GM23338 (cell line): ENCODE measurements at regions not wholly inside any gene's neighbourhood (a gene's known extent, or its start where the extent isn't known, plus 50 kb on each side); places are given as distances from the start of the nearest gene placed in this dataset.

Source experiments
- ATAC-seq: fragments of 200-7000 bp; cut with Tn5 transposase; 3 replicates; pipeline ENCODE4 v1.9.1; 2020
- DNase-seq: peaks from one replicate; pipeline ENCODE4 v3.0.0-alpha.2; 2015; ENCODE audit warnings: low spot score
- H2AFZ ChIP-seq: fragments of 200-600 bp; sonication (generic); 2 replicates; pipeline ENCODE4 v1.8.0; 2016; ENCODE audit warnings: antibody characterized with exemption, mild to moderate bottlenecking, moderate library complexity
- H3F3A ChIP-seq: fragments of 200-600 bp; sonication (generic); replicated peaks from 2 replicates; pipeline ENCODE4 v1.8.0; 2017; ENCODE audit warnings: antibody characterized with exemption, mixed run types, low read depth
- H3K27ac ChIP-seq: fragments of 200-600 bp; sonication (generic); 2 replicates; pipeline ENCODE4 v1.6.1; 2016; ENCODE audit warnings: low read depth
- H3K27me3 ChIP-seq: fragments of 200-600 bp; sonication (generic); 2 replicates; pipeline ENCODE4 v1.8.0; 2016; ENCODE audit warnings: mild to moderate bottlenecking, mixed run types, moderate library complexity; ENCODE audit not compliant: insufficient read depth
- H3K36me3 ChIP-seq: fragments of 200-600 bp; sonication (generic); 2 replicates; pipeline ENCODE4 v1.8.0; 2016; ENCODE audit warnings: mild to moderate bottlenecking; ENCODE audit not compliant: insufficient read depth
- H3K4me1 ChIP-seq: fragments of 200-600 bp; sonication (generic); 2 replicates; pipeline ENCODE4 v1.8.0; 2016; ENCODE audit warnings: mild to moderate bottlenecking, moderate library complexity; ENCODE audit not compliant: insufficient read depth
- H3K4me2 ChIP-seq: fragments of 200-600 bp; sonication (generic); 2 replicates; pipeline ENCODE4 v1.7.1; 2017; ENCODE audit warnings: mixed run types
- H3K4me3 ChIP-seq: fragments of 200-600 bp; sonication (generic); 2 replicates; pipeline ENCODE4 v1.6.1; 2016; ENCODE audit warnings: mixed run types
- H3K79me2 ChIP-seq: fragments of 200-600 bp; sonication (generic); replicated peaks from 2 replicates; pipeline ENCODE4 v1.8.0; 2017; ENCODE audit warnings: mild to moderate bottlenecking; ENCODE audit not compliant: insufficient read depth
- H3K9me2 ChIP-seq: fragments of 200-600 bp; sonication (generic); 2 replicates; pipeline ENCODE4 v1.8.0; 2017; ENCODE audit not compliant: insufficient read depth
- H4K20me1 ChIP-seq: fragments of 200-600 bp; sonication (generic); replicated peaks from 2 replicates; pipeline ENCODE4 v1.8.0; 2017; ENCODE audit warnings: mild to moderate bottlenecking; ENCODE audit not compliant: insufficient read depth
- H3K27ac Mint-ChIP-seq: 2 replicates; pipeline ENCODE4 v1.8.0; 2020; ENCODE audit warnings: inconsistent platforms, mild to moderate bottlenecking, moderate library complexity, mixed read lengths
- H3K27me3 Mint-ChIP-seq: 3 replicates; pipeline ENCODE4 v1.8.0; 2022; ENCODE audit warnings: low read depth, mild to moderate bottlenecking, moderate library complexity, mixed read lengths, inconsistent platforms; ENCODE audit not compliant: insufficient read depth, poor library complexity
- H3K36me3 Mint-ChIP-seq: 3 replicates; pipeline ENCODE4 v1.8.0; 2021; ENCODE audit warnings: low read depth, mild to moderate bottlenecking, inconsistent platforms, moderate library complexity, mixed read lengths
- H3K4me1 Mint-ChIP-seq: 3 replicates; pipeline ENCODE4 v1.8.0; 2020; ENCODE audit warnings: mild to moderate bottlenecking, inconsistent platforms, mixed read lengths
- H3K4me3 Mint-ChIP-seq: 3 replicates; pipeline ENCODE4 v1.8.0; 2021; ENCODE audit warnings: moderate library complexity, mild to moderate bottlenecking, inconsistent platforms, mixed read lengths
- H3K9me3 Mint-ChIP-seq: 3 replicates; pipeline ENCODE4 v1.8.0; 2020; ENCODE audit warnings: moderate library complexity, mild to moderate bottlenecking, inconsistent platforms, mixed read lengths
- CREB1 ChIP-seq: fragments of 250-450 bp; sonication (Bioruptor Pico); IDR thresholded peaks from 2 replicates; pipeline ENCODE4 v1.5.0; 2020; ENCODE audit warnings: low read depth, mild to moderate bottlenecking, moderate library complexity
- EZH2 ChIP-seq: fragments of 200-600 bp; sonication (generic); IDR thresholded peaks from one replicate; pipeline ENCODE4 v1.8.0; 2017; ENCODE audit warnings: antibody characterized with exemption, mild to moderate bottlenecking, low read depth; ENCODE audit not compliant: unreplicated experiment
- EZH2phosphoT487 ChIP-seq: fragments of 200-600 bp; sonication (generic); IDR thresholded peaks from one replicate; pipeline ENCODE4 v1.8.1; 2018; ENCODE audit warnings: antibody characterized with exemption; ENCODE audit not compliant: unreplicated experiment
- JUNB ChIP-seq: IDR thresholded peaks from one replicate; pipeline ENCODE4 v1.6.1; 2016; ENCODE audit warnings: antibody characterized with exemption; ENCODE audit not compliant: unreplicated experiment
- NANOG ChIP-seq: IDR thresholded peaks from 2 replicates; pipeline ENCODE4 v1.6.1; 2016; ENCODE audit warnings: antibody characterized with exemption, borderline replicate concordance
- STAT1 ChIP-seq: IDR thresholded peaks from one replicate; pipeline ENCODE4 v1.6.1; 2016; ENCODE audit warnings: antibody characterized with exemption; ENCODE audit not compliant: unreplicated experiment
- ZNF331 ChIP-seq: fragments of 250-450 bp; sonication (Bioruptor Pico); IDR thresholded peaks from 2 replicates; pipeline ENCODE4 v1.5.0; 2020; ENCODE audit warnings: low read depth, mild to moderate bottlenecking, moderate library complexity
- TF ChIP-seq, protein P1 (sequence below): IDR thresholded peaks from 2 replicates; pipeline ENCODE4 v1.6.1; 2016; ENCODE audit warnings: antibody characterized with exemption
- TF ChIP-seq, protein P2 (sequence below): IDR thresholded peaks from one replicate; pipeline ENCODE4 v1.6.1; 2018; ENCODE audit warnings: antibody characterized with exemption; ENCODE audit not compliant: unreplicated experiment
- TF ChIP-seq, protein P3 (sequence below), 2 experiments: fragments of 200-600 bp in 1 of 2; sonication (generic) in 1 of 2; conservative IDR thresholded peaks; 2 replicates each; pipeline versions ENCODE4 v1.5.1 to v1.6.1; 2016 to 2017; ENCODE audit warnings: antibody characterized with exemption in 2 of 2, low read depth in 2 of 2, mild to moderate bottlenecking in 2 of 2, moderate library complexity in 1 of 2

- TF ChIP-seq CREB1 (CRISPR knock-in tag) (no peak), JUNB (no peak), STAT1 (no peak), NANOG (no peak), EZH2phosphoT487 (no peak), EZH2 (no peak)
- TF ChIP-seq, protein P1, sequence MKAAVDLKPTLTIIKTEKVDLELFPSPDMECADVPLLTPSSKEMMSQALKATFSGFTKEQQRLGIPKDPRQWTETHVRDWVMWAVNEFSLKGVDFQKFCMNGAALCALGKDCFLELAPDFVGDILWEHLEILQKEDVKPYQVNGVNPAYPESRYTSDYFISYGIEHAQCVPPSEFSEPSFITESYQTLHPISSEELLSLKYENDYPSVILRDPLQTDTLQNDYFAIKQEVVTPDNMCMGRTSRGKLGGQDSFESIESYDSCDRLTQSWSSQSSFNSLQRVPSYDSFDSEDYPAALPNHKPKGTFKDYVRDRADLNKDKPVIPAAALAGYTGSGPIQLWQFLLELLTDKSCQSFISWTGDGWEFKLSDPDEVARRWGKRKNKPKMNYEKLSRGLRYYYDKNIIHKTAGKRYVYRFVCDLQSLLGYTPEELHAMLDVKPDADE = no peak
- TF ChIP-seq, protein P2, sequence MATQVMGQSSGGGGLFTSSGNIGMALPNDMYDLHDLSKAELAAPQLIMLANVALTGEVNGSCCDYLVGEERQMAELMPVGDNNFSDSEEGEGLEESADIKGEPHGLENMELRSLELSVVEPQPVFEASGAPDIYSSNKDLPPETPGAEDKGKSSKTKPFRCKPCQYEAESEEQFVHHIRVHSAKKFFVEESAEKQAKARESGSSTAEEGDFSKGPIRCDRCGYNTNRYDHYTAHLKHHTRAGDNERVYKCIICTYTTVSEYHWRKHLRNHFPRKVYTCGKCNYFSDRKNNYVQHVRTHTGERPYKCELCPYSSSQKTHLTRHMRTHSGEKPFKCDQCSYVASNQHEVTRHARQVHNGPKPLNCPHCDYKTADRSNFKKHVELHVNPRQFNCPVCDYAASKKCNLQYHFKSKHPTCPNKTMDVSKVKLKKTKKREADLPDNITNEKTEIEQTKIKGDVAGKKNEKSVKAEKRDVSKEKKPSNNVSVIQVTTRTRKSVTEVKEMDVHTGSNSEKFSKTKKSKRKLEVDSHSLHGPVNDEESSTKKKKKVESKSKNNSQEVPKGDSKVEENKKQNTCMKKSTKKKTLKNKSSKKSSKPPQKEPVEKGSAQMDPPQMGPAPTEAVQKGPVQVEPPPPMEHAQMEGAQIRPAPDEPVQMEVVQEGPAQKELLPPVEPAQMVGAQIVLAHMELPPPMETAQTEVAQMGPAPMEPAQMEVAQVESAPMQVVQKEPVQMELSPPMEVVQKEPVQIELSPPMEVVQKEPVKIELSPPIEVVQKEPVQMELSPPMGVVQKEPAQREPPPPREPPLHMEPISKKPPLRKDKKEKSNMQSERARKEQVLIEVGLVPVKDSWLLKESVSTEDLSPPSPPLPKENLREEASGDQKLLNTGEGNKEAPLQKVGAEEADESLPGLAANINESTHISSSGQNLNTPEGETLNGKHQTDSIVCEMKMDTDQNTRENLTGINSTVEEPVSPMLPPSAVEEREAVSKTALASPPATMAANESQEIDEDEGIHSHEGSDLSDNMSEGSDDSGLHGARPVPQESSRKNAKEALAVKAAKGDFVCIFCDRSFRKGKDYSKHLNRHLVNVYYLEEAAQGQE = no peak
These were observed 356.5 kb upstream of the CDH4 start (continued) for GRCh38 chr20:60895363-60896079.

- no peaks in the 10 kb centered on the region for H3F3A ChIP-seq
- no peak for DNase-seq
- no peak for TF ChIP-seq ZNF331 (CRISPR knock-in tag)
- TF ChIP-seq, protein P2 = no peak
- TF ChIP-seq EZH2phosphoT487 = no peak
- TF ChIP-seq, protein P1 = no peak
- TF ChIP-seq, protein P3, sequence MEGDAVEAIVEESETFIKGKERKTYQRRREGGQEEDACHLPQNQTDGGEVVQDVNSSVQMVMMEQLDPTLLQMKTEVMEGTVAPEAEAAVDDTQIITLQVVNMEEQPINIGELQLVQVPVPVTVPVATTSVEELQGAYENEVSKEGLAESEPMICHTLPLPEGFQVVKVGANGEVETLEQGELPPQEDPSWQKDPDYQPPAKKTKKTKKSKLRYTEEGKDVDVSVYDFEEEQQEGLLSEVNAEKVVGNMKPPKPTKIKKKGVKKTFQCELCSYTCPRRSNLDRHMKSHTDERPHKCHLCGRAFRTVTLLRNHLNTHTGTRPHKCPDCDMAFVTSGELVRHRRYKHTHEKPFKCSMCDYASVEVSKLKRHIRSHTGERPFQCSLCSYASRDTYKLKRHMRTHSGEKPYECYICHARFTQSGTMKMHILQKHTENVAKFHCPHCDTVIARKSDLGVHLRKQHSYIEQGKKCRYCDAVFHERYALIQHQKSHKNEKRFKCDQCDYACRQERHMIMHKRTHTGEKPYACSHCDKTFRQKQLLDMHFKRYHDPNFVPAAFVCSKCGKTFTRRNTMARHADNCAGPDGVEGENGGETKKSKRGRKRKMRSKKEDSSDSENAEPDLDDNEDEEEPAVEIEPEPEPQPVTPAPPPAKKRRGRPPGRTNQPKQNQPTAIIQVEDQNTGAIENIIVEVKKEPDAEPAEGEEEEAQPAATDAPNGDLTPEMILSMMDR (conservative IDR thresholded peaks at IDR 0.05; ENCODE audit: low read depth in 2 of 2) = no peak
- TF ChIP-seq JUNB = no peak
These were observed 354.1 kb upstream of the CDH4 start for GRCh38 chr20:60897976-60898375.

More at GRCh38 chr20:60897976-60898375, 354.1 kb upstream of the CDH4 start:
- H3K79me2 ChIP-seq = no peaks in the 10 kb centered on the region
- H3K9me2 ChIP-seq = no peaks in the 10 kb centered on the region
- H3K4me1 Mint-ChIP-seq = peaks cover 35% of the 10 kb centered on the region
- no peaks in the 10 kb centered on the region for H3K36me3 ChIP-seq
- no peak overlapping the region for H3K4me3 Mint-ChIP-seq
- H4K20me1 ChIP-seq = no peaks in the 10 kb centered on the region
- H3K4me2 ChIP-seq = no peak overlapping the region
- H2AFZ ChIP-seq = no peak overlapping the region
- H3K36me3 Mint-ChIP-seq = peaks cover 6% of the 10 kb centered on the region; the same call in 1 of the 3 replicates
- H3K9me3 Mint-ChIP-seq = peaks cover 4% of the 10 kb centered on the region; the same call in 2 of the 3 replicates
- ATAC-seq = peak; percentile 30; the same call in 2 of the 3 replicates
- no peaks in the 10 kb centered on the region for H3K27me3 ChIP-seq
- H3K27ac Mint-ChIP-seq = no peak overlapping the region
- peaks cover 6% of the 10 kb centered on the region for H3K27me3 Mint-ChIP-seq
- H3K27ac ChIP-seq = no peak overlapping the region
- no peaks in the 10 kb centered on the region for H3K4me1 ChIP-seq
- H3K4me3 ChIP-seq = no peak overlapping the region
